H9 (cell line): ENCODE measurements at regions not wholly inside any gene's neighbourhood (a gene's known extent, or its start where the extent isn't known, plus 50 kb on each side); places are given as distances from the start of the nearest gene placed in this dataset.

Experiments
- DNase-seq: peaks from one replicate; pipeline ENCODE4 v3.0.0-alpha.2; 2017
- H2AFZ ChIP-seq: one replicate; pipeline ENCODE4 v1.6.1; 2013; ENCODE audit warnings: mild to moderate bottlenecking, low read length, control low read depth, moderate library complexity
- H2AK5ac ChIP-seq: 2 replicates; pipeline ENCODE4 v1.6.1; 2013; ENCODE audit warnings: low read length, control low read depth, mixed read lengths; ENCODE audit not compliant: insufficient read length
- H2BK120ac ChIP-seq: one replicate; pipeline ENCODE4 v1.6.1; 2013; ENCODE audit warnings: low read depth, mild to moderate bottlenecking, low read length, control low read depth, inconsistent platforms; ENCODE audit not compliant: poor library complexity, severe bottlenecking
- H2BK12ac ChIP-seq: 2 replicates; pipeline ENCODE4 v1.6.1; 2013; ENCODE audit warnings: low read length, control low read depth, mixed read lengths, low read depth; ENCODE audit not compliant: insufficient read length
- H2BK15ac ChIP-seq: 2 replicates; pipeline ENCODE4 v1.6.1; 2013; ENCODE audit warnings: low read depth, low read length, control low read depth
- H2BK20ac ChIP-seq: one replicate; pipeline ENCODE4 v1.6.1; 2013; ENCODE audit warnings: low read depth, mild to moderate bottlenecking, low read length, control low read depth, inconsistent platforms; ENCODE audit not compliant: poor library complexity, severe bottlenecking
- H2BK5ac ChIP-seq: 2 replicates; pipeline ENCODE4 v1.6.1; 2013; ENCODE audit warnings: low read length, control low read depth, mixed read lengths; ENCODE audit not compliant: insufficient read length
- H3K14ac ChIP-seq: 2 replicates; pipeline ENCODE4 v1.6.1; 2013; ENCODE audit warnings: low read length, control low read depth; ENCODE audit not compliant: insufficient read depth
- H3K18ac ChIP-seq: 2 replicates; pipeline ENCODE4 v1.6.1; 2013; ENCODE audit warnings: low read depth, mild to moderate bottlenecking, mixed read lengths, low read length, control low read depth; ENCODE audit not compliant: insufficient read length
- H3K23ac ChIP-seq: 2 replicates; pipeline ENCODE4 v1.6.1; 2013; ENCODE audit warnings: low read length, control low read depth, mixed read lengths, low read depth; ENCODE audit not compliant: insufficient read length
- H3K23me2 ChIP-seq: 2 replicates; pipeline ENCODE4 v1.6.1; 2013; ENCODE audit warnings: low read depth, mild to moderate bottlenecking, mixed read lengths, low read length, control low read depth; ENCODE audit not compliant: insufficient read length, poor library complexity, severe bottlenecking
- H3K27ac ChIP-seq: 2 replicates; pipeline ENCODE4 v1.5.1; 2013; ENCODE audit warnings: low read length, control low read depth, mixed read lengths, low read depth; ENCODE audit not compliant: insufficient read length
- H3K27me3 ChIP-seq: 2 replicates; pipeline ENCODE4 v1.6.1; 2013; ENCODE audit warnings: low read length, control low read depth, inconsistent platforms; ENCODE audit not compliant: insufficient read depth
- H3K4ac ChIP-seq: 2 replicates; pipeline ENCODE4 v1.6.1; 2013; ENCODE audit warnings: low read depth, mild to moderate bottlenecking, control low read depth, inconsistent platforms, low read length, moderate library complexity
- H3K4me1 ChIP-seq: 2 replicates; pipeline ENCODE4 v1.6.1; 2013; ENCODE audit warnings: low read length, control low read depth, inconsistent platforms; ENCODE audit not compliant: insufficient read depth
- H3K4me2 ChIP-seq: 2 replicates; pipeline ENCODE4 v1.6.1; 2013; ENCODE audit warnings: low read length, control low read depth, mixed read lengths; ENCODE audit not compliant: insufficient read length, insufficient read depth
- H3K56ac ChIP-seq: 2 replicates; pipeline ENCODE4 v1.6.1; 2013; ENCODE audit warnings: low read depth, mild to moderate bottlenecking, mixed read lengths, low read length, control low read depth; ENCODE audit not compliant: insufficient read length
- H3K79me1 ChIP-seq: 2 replicates; pipeline ENCODE4 v1.6.1; 2013; ENCODE audit warnings: low read depth, mild to moderate bottlenecking, moderate library complexity, low read length, control low read depth, inconsistent platforms; ENCODE audit not compliant: insufficient read depth, poor library complexity, severe bottlenecking
- H3K79me2 ChIP-seq: 2 replicates; pipeline ENCODE4 v1.6.1; 2013; ENCODE audit warnings: low read length, control low read depth, inconsistent platforms; ENCODE audit not compliant: insufficient read depth
- H3K9ac ChIP-seq: 2 replicates; pipeline ENCODE4 v1.6.1; 2013; ENCODE audit warnings: low read length, control low read depth, mixed read lengths; ENCODE audit not compliant: insufficient read length; ENCODE audit errors: extremely low read depth
- H3K9me3 ChIP-seq: one replicate; pipeline ENCODE4 v1.6.1; 2013; ENCODE audit warnings: low read depth, low read length, inconsistent platforms; ENCODE audit not compliant: control insufficient read depth
- H3T11ph ChIP-seq: one replicate; pipeline ENCODE4 v1.6.1; 2013; ENCODE audit warnings: mild to moderate bottlenecking, low read length, control low read depth, inconsistent platforms
- H4K20me1 ChIP-seq: one replicate; pipeline ENCODE4 v1.6.1; 2013; ENCODE audit not compliant: control insufficient read depth, insufficient read length, insufficient read depth
- H4K5ac ChIP-seq: 2 replicates; pipeline ENCODE4 v1.6.1; 2013; ENCODE audit warnings: low read depth, mild to moderate bottlenecking, mixed read lengths, low read length, control low read depth; ENCODE audit not compliant: insufficient read length
- H4K8ac ChIP-seq: replicated peaks from 2 replicates; pipeline ENCODE4 v1.6.1; 2013; ENCODE audit warnings: low read length, control low read depth, mixed read lengths, low read depth; ENCODE audit not compliant: insufficient read length
- H4K91ac ChIP-seq: 2 replicates; pipeline ENCODE4 v1.6.1; 2013; ENCODE audit warnings: low read depth, mild to moderate bottlenecking, moderate library complexity, mixed read lengths, low read length, control low read depth; ENCODE audit not compliant: insufficient read length
- H3K27ac Mint-ChIP-seq, 3 experiments: 2 replicates in 2 of 3; 3 replicates in 1 of 3; pipeline ENCODE4 v1.8.0; 2020 to 2021; ENCODE audit warnings: mixed read lengths in 3 of 3, mild to moderate bottlenecking in 1 of 3, moderate library complexity in 1 of 3
- H3K27me3 Mint-ChIP-seq: 2 replicates; pipeline ENCODE4 v1.8.0; 2021; ENCODE audit warnings: low read depth, mild to moderate bottlenecking, moderate library complexity, mixed read lengths
- H3K36me3 Mint-ChIP-seq, 3 experiments: 2 replicates in 2 of 3; 3 replicates in 1 of 3; pipeline ENCODE4 v1.8.0; 2020 to 2021; ENCODE audit warnings: low read depth in 3 of 3, mixed read lengths in 3 of 3; ENCODE audit not compliant: insufficient read depth in 1 of 3
- H3K4me1 Mint-ChIP-seq, 2 experiments: 2 replicates each; pipeline ENCODE4 v1.8.0; 2020; ENCODE audit warnings: mixed read lengths in 2 of 2
- H3K4me3 Mint-ChIP-seq, 2 experiments: 2 replicates in 1 of 2; 3 replicates in 1 of 2; pipeline ENCODE4 v1.8.0; 2020 to 2021; ENCODE audit warnings: mild to moderate bottlenecking in 2 of 2, mixed read lengths in 2 of 2, moderate library complexity in 1 of 2
- H3K9me3 Mint-ChIP-seq, 2 experiments: 2 replicates in 1 of 2; 3 replicates in 1 of 2; pipeline ENCODE4 v1.8.0; 2020; ENCODE audit warnings: mild to moderate bottlenecking in 2 of 2, mixed read lengths in 2 of 2, moderate library complexity in 1 of 2
- CTCF ChIP-seq: fragments of 200-600 bp; sonication (generic); conservative IDR thresholded peaks from 3 replicates; pipeline ENCODE4 v1.8.0; 2021; ENCODE audit warnings: antibody characterized with exemption, mild to moderate bottlenecking
- WGBS: extraction: QIAGEN DNeasy Blood & Tissue Kit; methylation state at CpG from one replicate; pipeline ENCODE4 v1.1.7; 2013; ENCODE audit warnings: missing lambda C conversion rate, low lambda C conversion rate, mixed read lengths; ENCODE audit not compliant: insufficient read length; ENCODE audit errors: extremely low coverage; 5-methylcytosine and 5-hydroxymethylcytosine counted together

DNA sequence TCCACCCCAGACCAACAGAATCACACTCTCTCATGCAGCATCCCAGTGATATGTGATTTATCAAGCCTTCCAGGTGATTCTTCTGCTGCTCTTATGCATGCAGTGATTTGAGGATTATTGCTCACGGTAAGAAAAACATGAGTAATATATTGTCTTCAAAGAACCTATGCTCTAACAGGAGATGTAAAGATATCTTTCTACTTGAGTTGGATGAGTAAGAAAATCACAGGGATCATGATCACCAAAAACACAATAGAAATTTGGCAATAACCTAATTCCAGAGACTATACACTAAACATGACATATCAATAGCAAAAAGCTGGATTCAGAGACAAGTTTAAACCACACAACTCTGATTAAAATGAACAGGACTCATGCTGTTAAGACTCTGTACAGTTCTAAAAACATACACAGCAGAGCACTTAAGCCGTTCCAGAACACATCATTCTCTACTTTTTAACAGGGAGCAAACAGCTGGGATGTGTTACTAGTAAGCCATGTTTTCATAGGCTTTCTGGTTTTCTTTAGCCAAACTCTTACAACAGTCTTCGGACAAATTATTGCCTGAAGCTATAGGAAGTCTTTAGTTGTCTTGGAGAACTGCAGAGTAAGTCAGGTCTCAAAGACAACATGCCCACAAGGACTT lies 568.6 kb downstream of the HAO1 start:
- no peaks in the 10 kb centered on the region for H3K27me3 ChIP-seq
- no peak overlapping the region for H2BK15ac ChIP-seq
- no peaks in the 10 kb centered on the region for H3K4me1 ChIP-seq
- no peak overlapping the region for H3K56ac ChIP-seq
- no peak overlapping the region for H2BK12ac ChIP-seq
- WGBS = no CpG with 5 or more reads among the region's 3 CpGs
- no peak overlapping the region for H3K27ac ChIP-seq
- no peak overlapping the region for H4K8ac ChIP-seq
- no peak overlapping the region for H3K14ac ChIP-seq
- no peaks in the 10 kb centered on the region for H3K23me2 ChIP-seq
- no peaks in the 10 kb centered on the region for H3K9me3 ChIP-seq
- no peak for DNase-seq
- H2BK120ac ChIP-seq = no peak overlapping the region
- H3K79me2 ChIP-seq = no peaks in the 10 kb centered on the region
- no peak overlapping the region for H3K18ac ChIP-seq
- no peak overlapping the region for H3T11ph ChIP-seq
- Mint-ChIP-seq H3K4me3 (no peak overlapping the region), H3K36me3 (no peaks in the 10 kb centered on the region; a peak in 1 of 7 replicates), H3K27ac (no peak overlapping the region), H3K4me1 (peaks cover 3 to 4% of the 10 kb centered on the region in 2 experiments), H3K27me3 (no peaks in the 10 kb centered on the region), H3K9me3 (no peaks in the 10 kb centered on the region; a peak in 1 of 5 replicates)
- no peak overlapping the region for H2AFZ ChIP-seq
- no peak for TF ChIP-seq CTCF
- no peak overlapping the region for H4K91ac ChIP-seq
- no peaks in the 10 kb centered on the region for H4K20me1 ChIP-seq
- no peak overlapping the region for H4K5ac ChIP-seq
- H2AK5ac ChIP-seq = no peak overlapping the region
- no peak overlapping the region for H2BK20ac ChIP-seq
- no peak overlapping the region for H3K4me2 ChIP-seq
- no peaks in the 10 kb centered on the region for H3K79me1 ChIP-seq
- H3K4ac ChIP-seq = no peak overlapping the region
- no peak overlapping the region for H3K23ac ChIP-seq
- H3K9ac ChIP-seq = no peak overlapping the region
- no peak overlapping the region for H2BK5ac ChIP-seq
